ENCODE measurements at regions not wholly inside any gene's neighbourhood (a gene's known extent, or its start where the extent isn't known, plus 50 kb on each side); places are given as distances from the start of the nearest gene placed in this dataset.

GRCh38 chr11:80650966-80651365 is 1210.1 kb upstream of the TENM4 start:
- Histone ChIP-seq H3K27me3 (ENCODE audit: control insufficient read depth, insufficient read depth, low read length) (no peaks in the 10 kb centered on the region), H3K4me3 (ENCODE audit: low read depth, low read length) (no peak overlapping the region), H3K9me3 (ENCODE audit: control insufficient read depth, insufficient read depth, low read length) (no peaks in the 10 kb centered on the region), H3K27ac (ENCODE audit: low read depth, low read length) (no peak overlapping the region)
- DNase-seq (ENCODE audit: low read depth, low spot score): no peak
- POLR2A ChIA-PET: no interaction called here
- TF ChIP-seq, protein P1, sequence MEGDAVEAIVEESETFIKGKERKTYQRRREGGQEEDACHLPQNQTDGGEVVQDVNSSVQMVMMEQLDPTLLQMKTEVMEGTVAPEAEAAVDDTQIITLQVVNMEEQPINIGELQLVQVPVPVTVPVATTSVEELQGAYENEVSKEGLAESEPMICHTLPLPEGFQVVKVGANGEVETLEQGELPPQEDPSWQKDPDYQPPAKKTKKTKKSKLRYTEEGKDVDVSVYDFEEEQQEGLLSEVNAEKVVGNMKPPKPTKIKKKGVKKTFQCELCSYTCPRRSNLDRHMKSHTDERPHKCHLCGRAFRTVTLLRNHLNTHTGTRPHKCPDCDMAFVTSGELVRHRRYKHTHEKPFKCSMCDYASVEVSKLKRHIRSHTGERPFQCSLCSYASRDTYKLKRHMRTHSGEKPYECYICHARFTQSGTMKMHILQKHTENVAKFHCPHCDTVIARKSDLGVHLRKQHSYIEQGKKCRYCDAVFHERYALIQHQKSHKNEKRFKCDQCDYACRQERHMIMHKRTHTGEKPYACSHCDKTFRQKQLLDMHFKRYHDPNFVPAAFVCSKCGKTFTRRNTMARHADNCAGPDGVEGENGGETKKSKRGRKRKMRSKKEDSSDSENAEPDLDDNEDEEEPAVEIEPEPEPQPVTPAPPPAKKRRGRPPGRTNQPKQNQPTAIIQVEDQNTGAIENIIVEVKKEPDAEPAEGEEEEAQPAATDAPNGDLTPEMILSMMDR (IDR thresholded peaks at IDR 0.05; ENCODE audit: low read depth, low read length): no peak
- CTCF ChIA-PET: no interaction called here

DNA sequence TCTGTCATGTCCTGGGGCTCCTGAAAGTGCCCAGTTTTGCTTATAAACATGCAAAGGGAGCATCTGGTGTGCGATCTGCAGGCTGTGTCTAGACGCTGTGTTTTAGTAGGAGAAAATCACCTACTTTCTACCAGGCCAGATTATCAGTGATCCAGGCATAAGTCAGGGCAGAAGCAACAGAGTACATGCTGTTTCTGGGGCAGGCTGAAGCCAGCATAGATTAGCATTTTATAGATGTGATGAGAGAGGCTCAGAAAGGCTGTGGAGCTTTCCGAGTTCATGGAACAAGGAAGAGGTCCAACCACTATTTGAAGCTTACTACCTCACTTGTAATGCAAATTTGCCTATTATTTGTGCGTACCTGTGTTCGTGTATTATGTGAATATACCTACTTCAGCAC is 1208.4 kb upstream of the TENM4 start:
- H3K27me3 ChIP-seq (ENCODE audit: control insufficient read depth, insufficient read depth, low read length): no peaks in the 10 kb centered on the region
- no peaks in the 10 kb centered on the region for H3K9me3 ChIP-seq (ENCODE audit: control insufficient read depth, insufficient read depth, low read length)
- CTCF ChIA-PET: no interaction called here
- TF ChIP-seq, protein P1 (IDR thresholded peaks at IDR 0.05; ENCODE audit: low read depth, low read length): no peak
- H3K4me3 ChIP-seq (ENCODE audit: low read depth, low read length): no peak overlapping the region
- no peak overlapping the region for H3K27ac ChIP-seq (ENCODE audit: low read depth, low read length)
- DNase-seq (ENCODE audit: low read depth, low spot score): no peak
- POLR2A ChIA-PET: no interaction called here

DNA sequence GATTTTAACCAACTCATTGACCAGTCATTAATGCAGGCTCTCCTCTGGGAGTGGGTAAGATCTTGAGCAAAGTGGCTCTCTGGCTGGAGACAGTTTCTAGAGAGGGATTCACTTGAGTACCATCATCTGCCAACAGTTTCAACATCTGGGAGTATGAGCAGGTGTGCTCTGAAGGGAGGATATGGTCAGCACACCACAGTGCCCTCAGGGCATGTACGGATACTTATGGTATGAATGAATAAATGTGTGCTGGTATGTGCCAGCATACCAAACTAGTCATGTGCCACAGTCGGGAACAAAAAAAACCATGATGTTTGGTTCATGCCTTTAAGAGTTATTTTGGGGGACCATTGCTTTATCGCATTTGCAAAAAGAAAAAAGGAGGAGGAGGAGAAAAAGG is 1197.5 kb upstream of the TENM4 start:
- DNase-seq (ENCODE audit: low read depth, low spot score): no peak
- TF ChIP-seq, protein P1 (IDR thresholded peaks at IDR 0.05; ENCODE audit: low read depth, low read length): no peak
- CTCF ChIA-PET: interaction anchor here (0.6 kb wide), 1 partner anchor 13 kb away, joined by 4 read pairs; no protein-coding TSS in a partner anchor
- H3K27ac ChIP-seq (ENCODE audit: low read depth, low read length): no peak overlapping the region
- H3K27me3 ChIP-seq (ENCODE audit: control insufficient read depth, insufficient read depth, low read length): no peaks in the 10 kb centered on the region
- no peaks in the 10 kb centered on the region for H3K9me3 ChIP-seq (ENCODE audit: control insufficient read depth, insufficient read depth, low read length)
- H3K4me3 ChIP-seq (ENCODE audit: low read depth, low read length): no peak overlapping the region
- POLR2A ChIA-PET: no interaction called here

- no peak overlapping the region for H3K4me3 ChIP-seq (ENCODE audit: low read depth, low read length)
- CTCF ChIA-PET: interaction anchor here (0.6 kb wide), 1 partner anchor 12 kb away, joined by 4 read pairs; no protein-coding TSS in a partner anchor
- TF ChIP-seq, protein P1 (IDR thresholded peaks at IDR 0.05; ENCODE audit: low read depth, low read length): no peak
- DNase-seq (ENCODE audit: low read depth, low spot score): no peak
- no peak overlapping the region for H3K27ac ChIP-seq (ENCODE audit: low read depth, low read length)
- POLR2A ChIA-PET: no interaction called here
- no peaks in the 10 kb centered on the region for H3K9me3 ChIP-seq (ENCODE audit: control insufficient read depth, insufficient read depth, low read length)
- H3K27me3 ChIP-seq (ENCODE audit: control insufficient read depth, insufficient read depth, low read length): no peaks in the 10 kb centered on the region
These were observed 1196.7 kb upstream of the TENM4 start for GRCh38 chr11:80637571-80637970.

- ChIA-PET POLR2A (no interaction called here), CTCF (no interaction called here)
- Histone ChIP-seq H3K4me3 (ENCODE audit: low read depth, low read length) (no peak overlapping the region), H3K27ac (ENCODE audit: low read depth, low read length) (no peak overlapping the region), H3K9me3 (ENCODE audit: control insufficient read depth, insufficient read depth, low read length) (no peaks in the 10 kb centered on the region), H3K27me3 (ENCODE audit: control insufficient read depth, insufficient read depth, low read length) (no peaks in the 10 kb centered on the region)
- DNase-seq (ENCODE audit: low read depth, low spot score): no peak
- TF ChIP-seq, protein P1 (IDR thresholded peaks at IDR 0.05; ENCODE audit: low read depth, low read length): no peak
These were observed 1196.2 kb upstream of the TENM4 start for GRCh38 chr11:80636999-80637398.
